GM12878 (cell line): ENCODE measurements at regions not wholly inside any gene's neighbourhood (a gene's known extent, or its start where the extent isn't known, plus 50 kb on each side); places are given as distances from the start of the nearest gene placed in this dataset.

Source experiments
- ATAC-seq: fragments of 200-7000 bp; cut with Tn5 transposase; 3 replicates; pipeline ENCODE4 v1.9.1; 2020; ENCODE audit warnings: mild to moderate bottlenecking, moderate library complexity
- BruUV-seq: library from RNA; stranded (reverse); fragments of 400-500 nt; replicated peaks from 2 replicates; lab custom pipeline; 2021; lab: Mats Ljungman, UMichigan
- CTCF ChIA-PET: fragments of 300-600 bp; sonication (Branson Sonifier 250); formaldehyde crosslinking; extraction: SDS; loops from one replicate; lab custom pipeline; 2021; ENCODE audit warnings: inconsistent platforms; lab: Yijun Ruan, JAX
- POLR2A ChIA-PET: fragments of 350-600 bp; formaldehyde crosslinking; extraction: SDS; loops from one replicate; lab custom pipeline; 2021; ENCODE audit warnings: inconsistent platforms; lab: Charles Lee
- RAD21 ChIA-PET: fragments of 300-600 bp; sonication (Branson Sonifier 250); formaldehyde crosslinking; loops from one replicate; lab custom pipeline; 2023; ENCODE audit warnings: antibody characterized with exemption; ENCODE audit not compliant: unreplicated experiment; lab: Charles Lee
- SMC1A ChIA-PET: fragments of 300-600 bp; sonication (Branson Sonifier 250); formaldehyde crosslinking; loops from one replicate; lab custom pipeline; 2023; ENCODE audit not compliant: unreplicated experiment, uncharacterized antibody; lab: Charles Lee
- DNase-seq: peaks from one replicate; pipeline ENCODE4 v3.0.0-alpha.2; 2011; ENCODE audit warnings: low read depth, low spot score
- FAIRE-seq: peaks from 3 replicates; lab custom pipeline; 2011; peaks lifted over from hg19 to GRCh38; lab: Jason Lieb, UNC
- H2AFZ ChIP-seq: 2 replicates; pipeline ENCODE4 v1.6.0; 2011; ENCODE audit warnings: low read depth, low read length, control low read depth; ENCODE audit not compliant: control insufficient read depth
- H3K27ac ChIP-seq: 2 replicates; pipeline ENCODE4 v1.5.1; 2011; ENCODE audit warnings: control low read depth; ENCODE audit not compliant: control insufficient read depth, insufficient read depth
- H3K27me3 ChIP-seq, 2 experiments: replicated peaks in 1 of 2; 2 replicates each; pipeline versions ENCODE4 v1.6.0 to v1.6.1; 2011; ENCODE audit warnings: low read length in 1 of 2; ENCODE audit not compliant: control insufficient read depth in 2 of 2, insufficient read depth in 2 of 2
- H3K36me3 ChIP-seq, 2 experiments: 2 replicates each; pipeline ENCODE4 v1.5.1; 2011; ENCODE audit warnings: low read length in 1 of 2; ENCODE audit not compliant: control insufficient read depth in 2 of 2, insufficient read depth in 2 of 2
- H3K4me1 ChIP-seq: 2 replicates; pipeline ENCODE4 v1.6.1; 2011; ENCODE audit warnings: mild to moderate bottlenecking, low read length, moderate library complexity, mixed read lengths; ENCODE audit not compliant: control insufficient read depth, insufficient read depth
- H3K4me2 ChIP-seq: 2 replicates; pipeline ENCODE4 v1.6.0; 2011; ENCODE audit warnings: control low read depth; ENCODE audit not compliant: control insufficient read depth, insufficient read depth
- H3K4me3 ChIP-seq: fragments of 200-600 bp; sonication (generic); 2 replicates; pipeline ENCODE4 v1.5.1; 2016
- H3K79me2 ChIP-seq: 2 replicates; pipeline ENCODE4 v1.6.0; 2011; ENCODE audit warnings: low read length; ENCODE audit not compliant: control insufficient read depth, insufficient read depth
- H3K9ac ChIP-seq: 2 replicates; pipeline ENCODE4 v1.8.0; 2011; ENCODE audit warnings: low read length, control low read depth, mixed read lengths; ENCODE audit not compliant: control insufficient read depth, insufficient read depth
- H3K9me3 ChIP-seq: replicated peaks from 3 replicates; pipeline ENCODE4 v1.5.1; 2011; ENCODE audit warnings: mild to moderate bottlenecking, low read length; ENCODE audit not compliant: control insufficient read depth, insufficient read depth
- H4K20me1 ChIP-seq: 2 replicates; pipeline ENCODE4 v1.6.0; 2011; ENCODE audit not compliant: control insufficient read depth, insufficient read depth
- BCL11A ChIP-seq: IDR thresholded peaks from 2 replicates; pipeline ENCODE4 v1.6.1; 2011; ENCODE audit warnings: low read depth, low read length
- BHLHE40 ChIP-seq, 2 experiments: fragments of 450-650 bp in 1 of 2; IDR thresholded peaks; 2 replicates each; pipeline ENCODE4 v1.6.1; 2011 to 2017; ENCODE audit warnings: low read depth in 2 of 2, borderline replicate concordance in 1 of 2, improper control_type of control experiment in 1 of 2, low read length in 1 of 2, mild to moderate bottlenecking in 1 of 2
- FOXM1 ChIP-seq: IDR thresholded peaks from 2 replicates; pipeline ENCODE4 v1.6.1; 2012; ENCODE audit warnings: low read depth, mild to moderate bottlenecking, inconsistent platforms, low read length, moderate library complexity
- GABPA ChIP-seq: IDR thresholded peaks from 2 replicates; pipeline ENCODE4 v1.6.1; 2014; ENCODE audit warnings: antibody characterized with exemption, low read depth, mild to moderate bottlenecking, inconsistent platforms
- JUNB ChIP-seq: IDR thresholded peaks from 2 replicates; pipeline ENCODE4 v1.6.1; 2016; ENCODE audit warnings: antibody characterized with exemption, mild to moderate bottlenecking
- MEF2A ChIP-seq: IDR thresholded peaks from 2 replicates; pipeline ENCODE4 v1.6.1; 2011; ENCODE audit warnings: low read depth, mild to moderate bottlenecking, low read length, moderate library complexity; ENCODE audit not compliant: insufficient read depth
- NFIC ChIP-seq: IDR thresholded peaks from 2 replicates; pipeline ENCODE4 v1.6.1; 2012; ENCODE audit warnings: low read depth, mild to moderate bottlenecking, inconsistent platforms, low read length, moderate library complexity
- PAX8 ChIP-seq: fragments of 450-650 bp; IDR thresholded peaks from 2 replicates; pipeline ENCODE4 v1.6.1; 2017; ENCODE audit warnings: mild to moderate bottlenecking, moderate library complexity
- SMC3 ChIP-seq: IDR thresholded peaks from 2 replicates; pipeline ENCODE4 v1.6.1; 2011; ENCODE audit warnings: low read length, improper control_type of control experiment, borderline replicate concordance
- SP1 ChIP-seq: IDR thresholded peaks from one replicate; pipeline ENCODE4 v1.6.1; 2011; ENCODE audit warnings: low read depth, low read length
- SREBF1 ChIP-seq: IDR thresholded peaks from 2 replicates; pipeline ENCODE4 v1.6.1; 2012; ENCODE audit warnings: mild to moderate bottlenecking, low read length
- SREBF2 ChIP-seq: IDR thresholded peaks from 2 replicates; pipeline ENCODE4 v1.6.1; 2012; ENCODE audit warnings: mild to moderate bottlenecking, low read length
- SRF ChIP-seq, 2 experiments: IDR thresholded peaks; 2 replicates each; pipeline ENCODE4 v1.6.1; 2011; ENCODE audit warnings: low read depth in 2 of 2, low read length in 2 of 2, mild to moderate bottlenecking in 1 of 2, moderate library complexity in 1 of 2
- SUZ12 ChIP-seq: fragments of 200-600 bp; sonication (generic); IDR thresholded peaks from one replicate; pipeline ENCODE4 v1.6.1; 2018; ENCODE audit warnings: antibody characterized with exemption, mild to moderate bottlenecking; ENCODE audit not compliant: unreplicated experiment
- TARDBP ChIP-seq: IDR thresholded peaks from 2 replicates; pipeline ENCODE4 v1.6.1; 2016; ENCODE audit warnings: borderline replicate concordance
- TCF12 ChIP-seq: IDR thresholded peaks from 2 replicates; pipeline ENCODE4 v1.6.1; 2011; ENCODE audit warnings: low read depth, mild to moderate bottlenecking, low read length
- TCF7 ChIP-seq: IDR thresholded peaks from 2 replicates; pipeline ENCODE4 v1.6.1; 2014; ENCODE audit warnings: antibody characterized with exemption, borderline replicate concordance
- YY1 ChIP-seq: IDR thresholded peaks from 2 replicates; pipeline ENCODE4 v1.6.1; 2011; ENCODE audit warnings: low read depth, mild to moderate bottlenecking, low read length
- WGBS: methylation state at CpG from one replicate; pipeline ENCODE4 v1.1.6; 2016; ENCODE audit warnings: low lambda C conversion rate; ENCODE audit not compliant: insufficient replicate concordance, insufficient coverage; ENCODE audit errors: missing lambda C conversion rate; 5-methylcytosine and 5-hydroxymethylcytosine counted together
- in situ Hi-C: fragments of 300-500 bp; cut with MboI; formaldehyde crosslinking; loops from 9 replicates; pipeline ENCODE4 v1.14.3; 2018; ENCODE audit warnings: mixed read lengths
- intact Hi-C: fragments of 100-400 bp; cut with micrococcal nuclease; formaldehyde crosslinking; loops from one replicate; pipeline ENCODE4 v1.14.2; 2022; ENCODE audit not compliant: unreplicated experiment
- TF ChIP-seq, protein P1 (sequence below): IDR thresholded peaks from 2 replicates; pipeline ENCODE4 v1.6.1; 2011; ENCODE audit warnings: borderline replicate concordance, low read depth, mild to moderate bottlenecking, moderate library complexity, low read length; ENCODE audit not compliant: insufficient read depth, poor library complexity, severe bottlenecking
- TF ChIP-seq, protein P2 (sequence below): fragments of 450-650 bp; IDR thresholded peaks from 2 replicates; pipeline ENCODE4 v1.6.1; 2017; ENCODE audit warnings: borderline replicate concordance
- TF ChIP-seq, protein P3 (sequence below): fragments of 450-650 bp; formaldehyde crosslinking; IDR thresholded peaks from 2 replicates; pipeline ENCODE4 v1.5.0; 2022; ENCODE audit warnings: mild to moderate bottlenecking, missing genetic modification characterization

DNA sequence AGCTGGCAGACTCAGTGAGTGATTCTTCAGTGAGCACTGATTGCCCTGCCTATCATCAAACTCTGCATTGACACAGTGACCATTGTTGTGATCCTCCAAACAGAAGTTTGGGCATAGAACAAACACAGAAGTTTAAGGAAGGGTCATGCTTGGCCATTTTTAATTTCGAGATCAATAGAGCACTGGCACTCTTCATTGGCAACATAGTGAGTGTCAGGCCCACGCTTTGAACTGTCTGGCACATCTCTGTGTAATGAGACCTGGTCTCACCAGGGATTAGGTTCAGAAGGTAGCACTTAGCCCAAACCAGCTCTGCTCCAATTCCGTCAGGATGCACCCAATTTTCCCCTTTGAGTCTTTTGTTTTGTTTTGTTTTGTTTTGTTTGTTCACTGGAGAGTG is 127.1 kb upstream of the MOCS2 start (continued):
- TF ChIP-seq SRF (IDR thresholded peaks at IDR 0.05; ENCODE audit: low read depth in 2 of 2, low read length in 2 of 2) = no peak
- TF ChIP-seq FOXM1 = no peak
- no peak for TF ChIP-seq YY1
- TF ChIP-seq NFIC = no peak
- TF ChIP-seq, all 136 proteins: peak for 0

DNA sequence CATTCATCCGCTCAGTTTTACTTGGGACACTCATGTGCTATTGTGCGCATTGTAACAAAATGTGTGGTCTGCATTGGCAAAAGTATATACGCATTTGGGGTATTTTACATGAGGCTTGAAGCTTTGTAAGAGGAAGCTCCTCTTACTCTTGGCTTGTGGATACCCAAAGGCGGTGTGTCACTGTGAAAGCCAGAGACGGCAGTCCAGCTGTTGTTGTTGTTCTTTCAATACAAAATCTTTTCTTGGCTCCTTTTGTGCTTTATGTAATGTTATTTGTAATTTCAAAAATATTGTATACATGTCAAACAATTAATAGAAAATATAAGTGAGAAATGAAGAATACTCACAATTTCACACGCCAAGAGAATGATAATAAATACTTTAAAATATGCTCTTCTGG is 128.3 kb upstream of the MOCS2 start:
- H3K9me3 ChIP-seq = no peaks in the 10 kb centered on the region
- no peak for FAIRE-seq
- ChIA-PET POLR2A (no interaction called here), CTCF (no interaction called here), RAD21 (no interaction called here), SMC1A (no interaction called here)
- no peaks in the 10 kb centered on the region for H3K36me3 ChIP-seq
- no peaks in the 10 kb centered on the region for H3K4me1 ChIP-seq
- H3K9ac ChIP-seq = no peak overlapping the region
- H3K4me2 ChIP-seq = no peak overlapping the region
- in situ Hi-C loops (no loop called here), intact Hi-C loops (no loop called here)
- DNase-seq = no peak
- H2AFZ ChIP-seq = no peak overlapping the region
- no TSS peak for BruUV-seq
- no peaks in the 10 kb centered on the region for H4K20me1 ChIP-seq
- no peaks in the 10 kb centered on the region for H3K27me3 ChIP-seq
- H3K4me3 ChIP-seq = no peak overlapping the region
- TF ChIP-seq, protein P1, sequence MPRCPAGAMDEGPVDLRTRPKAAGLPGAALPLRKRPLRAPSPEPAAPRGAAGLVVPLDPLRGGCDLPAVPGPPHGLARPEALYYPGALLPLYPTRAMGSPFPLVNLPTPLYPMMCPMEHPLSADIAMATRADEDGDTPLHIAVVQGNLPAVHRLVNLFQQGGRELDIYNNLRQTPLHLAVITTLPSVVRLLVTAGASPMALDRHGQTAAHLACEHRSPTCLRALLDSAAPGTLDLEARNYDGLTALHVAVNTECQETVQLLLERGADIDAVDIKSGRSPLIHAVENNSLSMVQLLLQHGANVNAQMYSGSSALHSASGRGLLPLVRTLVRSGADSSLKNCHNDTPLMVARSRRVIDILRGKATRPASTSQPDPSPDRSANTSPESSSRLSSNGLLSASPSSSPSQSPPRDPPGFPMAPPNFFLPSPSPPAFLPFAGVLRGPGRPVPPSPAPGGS = no peak
- TF ChIP-seq TCF7 = no peak
- TF ChIP-seq SMC3 = no peak
- no peak for TF ChIP-seq SREBF1
- no peak for TF ChIP-seq MEF2A
- no peak for TF ChIP-seq SRF (IDR thresholded peaks at IDR 0.05; ENCODE audit: low read depth in 2 of 2, low read length in 2 of 2)
- TF ChIP-seq SUZ12 = no peak
- TF ChIP-seq SP1 = no peak
- no peak for TF ChIP-seq SREBF2
- TF ChIP-seq JUNB = no peak
- no peak for TF ChIP-seq TARDBP
- no peak for TF ChIP-seq BHLHE40 (IDR thresholded peaks at IDR 0.05; ENCODE audit: borderline replicate concordance in 1 of 2, low read depth in 2 of 2, low read length in 1 of 2)
- TF ChIP-seq TCF12 = no peak
- TF ChIP-seq, protein P2, sequence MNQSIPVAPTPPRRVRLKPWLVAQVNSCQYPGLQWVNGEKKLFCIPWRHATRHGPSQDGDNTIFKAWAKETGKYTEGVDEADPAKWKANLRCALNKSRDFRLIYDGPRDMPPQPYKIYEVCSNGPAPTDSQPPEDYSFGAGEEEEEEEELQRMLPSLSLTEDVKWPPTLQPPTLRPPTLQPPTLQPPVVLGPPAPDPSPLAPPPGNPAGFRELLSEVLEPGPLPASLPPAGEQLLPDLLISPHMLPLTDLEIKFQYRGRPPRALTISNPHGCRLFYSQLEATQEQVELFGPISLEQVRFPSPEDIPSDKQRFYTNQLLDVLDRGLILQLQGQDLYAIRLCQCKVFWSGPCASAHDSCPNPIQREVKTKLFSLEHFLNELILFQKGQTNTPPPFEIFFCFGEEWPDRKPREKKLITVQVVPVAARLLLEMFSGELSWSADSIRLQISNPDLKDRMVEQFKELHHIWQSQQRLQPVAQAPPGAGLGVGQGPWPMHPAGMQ = no peak
- TF ChIP-seq, protein P3, sequence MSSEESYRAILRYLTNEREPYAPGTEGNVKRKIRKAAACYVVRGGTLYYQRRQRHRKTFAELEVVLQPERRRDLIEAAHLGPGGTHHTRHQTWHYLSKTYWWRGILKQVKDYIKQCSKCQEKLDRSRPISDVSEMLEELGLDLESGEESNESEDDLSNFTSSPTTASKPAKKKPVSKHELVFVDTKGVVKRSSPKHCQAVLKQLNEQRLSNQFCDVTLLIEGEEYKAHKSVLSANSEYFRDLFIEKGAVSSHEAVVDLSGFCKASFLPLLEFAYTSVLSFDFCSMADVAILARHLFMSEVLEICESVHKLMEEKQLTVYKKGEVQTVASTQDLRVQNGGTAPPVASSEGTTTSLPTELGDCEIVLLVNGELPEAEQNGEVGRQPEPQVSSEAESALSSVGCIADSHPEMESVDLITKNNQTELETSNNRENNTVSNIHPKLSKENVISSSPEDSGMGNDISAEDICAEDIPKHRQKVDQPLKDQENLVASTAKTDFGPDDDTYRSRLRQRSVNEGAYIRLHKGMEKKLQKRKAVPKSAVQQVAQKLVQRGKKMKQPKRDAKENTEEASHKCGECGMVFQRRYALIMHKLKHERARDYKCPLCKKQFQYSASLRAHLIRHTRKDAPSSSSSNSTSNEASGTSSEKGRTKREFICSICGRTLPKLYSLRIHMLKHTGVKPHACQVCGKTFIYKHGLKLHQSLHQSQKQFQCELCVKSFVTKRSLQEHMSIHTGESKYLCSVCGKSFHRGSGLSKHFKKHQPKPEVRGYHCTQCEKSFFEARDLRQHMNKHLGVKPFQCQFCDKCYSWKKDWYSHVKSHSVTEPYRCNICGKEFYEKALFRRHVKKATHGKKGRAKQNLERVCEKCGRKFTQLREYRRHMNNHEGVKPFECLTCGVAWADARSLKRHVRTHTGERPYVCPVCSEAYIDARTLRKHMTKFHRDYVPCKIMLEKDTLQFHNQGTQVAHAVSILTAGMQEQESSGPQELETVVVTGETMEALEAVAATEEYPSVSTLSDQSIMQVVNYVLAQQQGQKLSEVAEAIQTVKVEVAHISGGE (CRISPR knock-in tag) = no peak
- no peak for TF ChIP-seq BCL11A
- TF ChIP-seq GABPA = no peak
- no peak for TF ChIP-seq PAX8
- 61% methylated on average over 6 of the region's 6 CpGs for WGBS
- H3K27ac ChIP-seq = no peak overlapping the region
- no peak for ATAC-seq
- H3K79me2 ChIP-seq = no peaks in the 10 kb centered on the region
